Mesenchymal stem cell (in vitro differentiated cells and primary cell): ENCODE measurements at regions not wholly inside any gene's neighbourhood (a gene's known extent, or its start where the extent isn't known, plus 50 kb on each side); places are given as distances from the start of the nearest gene placed in this dataset.

Source experiments
- DNase-seq: peaks from one replicate; pipeline ENCODE4 v3.0.0-alpha.2; 2013
- H2AFZ ChIP-seq: one replicate; pipeline ENCODE4 v1.6.1; 2013; ENCODE audit warnings: low read depth, mild to moderate bottlenecking, control low read depth, inconsistent platforms, low read length, moderate library complexity
- H2AK5ac ChIP-seq: 2 replicates; pipeline ENCODE4 v1.6.1; 2013; ENCODE audit warnings: low read length, moderate library complexity, mild to moderate bottlenecking, inconsistent platforms; ENCODE audit not compliant: severe bottlenecking
- H2BK120ac ChIP-seq: one replicate; pipeline ENCODE4 v1.6.1; 2013; ENCODE audit warnings: low read depth, mild to moderate bottlenecking, inconsistent platforms, low read length, moderate library complexity
- H2BK12ac ChIP-seq, 2 experiments: one replicate each; pipeline ENCODE4 v1.6.1; 2013; ENCODE audit warnings: inconsistent platforms in 2 of 2, low read length in 2 of 2, mild to moderate bottlenecking in 2 of 2, moderate library complexity in 2 of 2, control low read depth in 1 of 2
- H2BK15ac ChIP-seq: one replicate; pipeline ENCODE4 v1.6.1; 2013; ENCODE audit warnings: mild to moderate bottlenecking, low read depth, inconsistent platforms; ENCODE audit not compliant: poor library complexity, severe bottlenecking
- H2BK5ac ChIP-seq: 2 replicates; pipeline ENCODE4 v1.6.1; 2013; ENCODE audit warnings: low read depth, mild to moderate bottlenecking, low read length, control low read depth, inconsistent platforms; ENCODE audit not compliant: poor library complexity, severe bottlenecking
- H3K14ac ChIP-seq, 2 experiments: one replicate each; pipeline ENCODE4 v1.6.1; 2013; ENCODE audit warnings: inconsistent platforms in 2 of 2, low read length in 2 of 2, control low read depth in 1 of 2, mild to moderate bottlenecking in 1 of 2, moderate library complexity in 1 of 2
- H3K18ac ChIP-seq, 2 experiments: one replicate each; pipeline ENCODE4 v1.6.1; 2013; ENCODE audit warnings: inconsistent platforms in 2 of 2, low read length in 2 of 2, control low read depth in 1 of 2, low read depth in 1 of 2, mild to moderate bottlenecking in 1 of 2
- H3K23ac ChIP-seq, 2 experiments: one replicate each; pipeline ENCODE4 v1.6.1; 2013; ENCODE audit warnings: inconsistent platforms in 2 of 2, low read length in 2 of 2, mild to moderate bottlenecking in 2 of 2, moderate library complexity in 2 of 2, control low read depth in 1 of 2
- H3K27ac ChIP-seq: 2 replicates; pipeline ENCODE4 v1.5.1; 2013; ENCODE audit warnings: mild to moderate bottlenecking, moderate library complexity, low read length, control low read depth, inconsistent platforms; ENCODE audit not compliant: poor library complexity, severe bottlenecking
- H3K27me3 ChIP-seq, 2 experiments: 2 replicates each; pipeline versions ENCODE4 v1.6.1 to v1.7.0; 2013; ENCODE audit warnings: low read length in 2 of 2, mild to moderate bottlenecking in 2 of 2, moderate library complexity in 2 of 2, control low read depth in 1 of 2, inconsistent platforms in 1 of 2; ENCODE audit not compliant: control insufficient read depth in 1 of 2, insufficient read depth in 1 of 2
- H3K36me3 ChIP-seq, 2 experiments: 2 replicates each; pipeline versions ENCODE4 v1.6.1 to v1.7.0; 2013; ENCODE audit warnings: low read length in 2 of 2, control low read depth in 1 of 2, inconsistent platforms in 1 of 2, low read depth in 1 of 2, mild to moderate bottlenecking in 1 of 2; ENCODE audit not compliant: insufficient read depth in 2 of 2, control insufficient read depth in 1 of 2
- H3K4ac ChIP-seq, 2 experiments: one replicate each; pipeline ENCODE4 v1.6.1; 2013; ENCODE audit warnings: inconsistent platforms in 2 of 2, low read length in 2 of 2, mild to moderate bottlenecking in 2 of 2, moderate library complexity in 2 of 2, control low read depth in 1 of 2, low read depth in 1 of 2
- H3K4me1 ChIP-seq: 2 replicates; pipeline ENCODE4 v1.6.1; 2013; ENCODE audit warnings: low read depth, low read length, control low read depth; ENCODE audit not compliant: control insufficient read depth, insufficient read depth
- H3K4me2 ChIP-seq: 2 replicates; pipeline ENCODE4 v1.6.1; 2013; ENCODE audit warnings: low read length, mild to moderate bottlenecking, inconsistent platforms; ENCODE audit not compliant: poor library complexity, severe bottlenecking
- H3K4me3 ChIP-seq, 2 experiments: 2 replicates each; pipeline versions ENCODE4 v1.5.1 to v1.7.0; 2013; ENCODE audit warnings: low read length in 2 of 2, mild to moderate bottlenecking in 2 of 2, control low read depth in 1 of 2, low read depth in 1 of 2; ENCODE audit not compliant: insufficient read depth in 1 of 2
- H3K79me1 ChIP-seq: replicated peaks from 2 replicates; pipeline ENCODE4 v1.6.1; 2013; ENCODE audit warnings: mild to moderate bottlenecking, control low read depth, low read length, inconsistent platforms; ENCODE audit not compliant: poor library complexity, severe bottlenecking
- H3K9ac ChIP-seq: 2 replicates; pipeline ENCODE4 v1.7.0; 2013; ENCODE audit warnings: mild to moderate bottlenecking, low read length, moderate library complexity
- H3K9me3 ChIP-seq: 2 replicates; pipeline ENCODE4 v1.7.0; 2013; ENCODE audit warnings: mild to moderate bottlenecking, low read length; ENCODE audit not compliant: control insufficient read depth
- H4K8ac ChIP-seq: one replicate; pipeline ENCODE4 v1.6.1; 2013; ENCODE audit warnings: inconsistent platforms, mild to moderate bottlenecking, low read length, moderate library complexity
- H4K91ac ChIP-seq: one replicate; pipeline ENCODE4 v1.6.1; 2013; ENCODE audit warnings: mild to moderate bottlenecking, low read length, inconsistent platforms
- WGBS: methylation state at CpG from one replicate; pipeline ENCODE4 v1.1.7; 2013; ENCODE audit warnings: mixed read lengths; 5-methylcytosine and 5-hydroxymethylcytosine counted together

GRCh38 chr16:75918109-75918508 is 191.8 kb upstream of the CPHXL start:
- H3K4ac ChIP-seq, result no peak overlapping the region
- no peak overlapping the region for H3K9ac ChIP-seq
- H2BK5ac ChIP-seq, result no peak overlapping the region
- no peaks in the 10 kb centered on the region for H3K4me1 ChIP-seq
- H2AFZ ChIP-seq, result no peak overlapping the region
- WGBS, result no CpG with 5 or more reads among the region's 1 CpG
- no peaks in the 10 kb centered on the region for H3K79me1 ChIP-seq
- H3K9me3 ChIP-seq, result no peaks in the 10 kb centered on the region
- no peak overlapping the region for H2AK5ac ChIP-seq
- H2BK120ac ChIP-seq, result no peak overlapping the region
- H3K4me2 ChIP-seq, result no peak overlapping the region
- no peak overlapping the region for H3K4me3 ChIP-seq
- H3K27ac ChIP-seq, result no peak overlapping the region
- no peak for DNase-seq
- no peak overlapping the region for H4K8ac ChIP-seq
- no peak overlapping the region for H2BK15ac ChIP-seq
- no peak overlapping the region for H3K14ac ChIP-seq
- no peak overlapping the region for H4K91ac ChIP-seq
- H2BK12ac ChIP-seq, result no peak overlapping the region
- H3K27me3 ChIP-seq, result no peaks in the 10 kb centered on the region
- no peak overlapping the region for H3K18ac ChIP-seq
- no peaks in the 10 kb centered on the region for H3K36me3 ChIP-seq
- H3K23ac ChIP-seq, result no peak overlapping the region

GRCh38 chr16:75919664-75920063 is 193.4 kb upstream of the CPHXL start:
- Histone ChIP-seq H3K79me1 (no peaks in the 10 kb centered on the region), H3K9me3 (no peaks in the 10 kb centered on the region), H3K4me2 (no peak overlapping the region), H3K14ac (no peak overlapping the region), H3K18ac (no peak overlapping the region), H3K27me3 (no peaks in the 10 kb centered on the region), H4K8ac (no peak overlapping the region), H3K23ac (no peak overlapping the region), H2BK15ac (no peak overlapping the region), H3K27ac (no peak overlapping the region), H2BK12ac (no peak overlapping the region), H2BK5ac (no peak overlapping the region), H2AFZ (no peak overlapping the region), H3K4me1 (no peaks in the 10 kb centered on the region), H2AK5ac (no peak overlapping the region), H2BK120ac (no peak overlapping the region), H3K36me3 (no peaks in the 10 kb centered on the region), H4K91ac (no peak overlapping the region), H3K4ac (no peak overlapping the region), H3K4me3 (no peak overlapping the region), H3K9ac (no peak overlapping the region)
- no peak for DNase-seq
- WGBS, result 84% methylated on average over 5 of the region's 5 CpGs

DNA sequence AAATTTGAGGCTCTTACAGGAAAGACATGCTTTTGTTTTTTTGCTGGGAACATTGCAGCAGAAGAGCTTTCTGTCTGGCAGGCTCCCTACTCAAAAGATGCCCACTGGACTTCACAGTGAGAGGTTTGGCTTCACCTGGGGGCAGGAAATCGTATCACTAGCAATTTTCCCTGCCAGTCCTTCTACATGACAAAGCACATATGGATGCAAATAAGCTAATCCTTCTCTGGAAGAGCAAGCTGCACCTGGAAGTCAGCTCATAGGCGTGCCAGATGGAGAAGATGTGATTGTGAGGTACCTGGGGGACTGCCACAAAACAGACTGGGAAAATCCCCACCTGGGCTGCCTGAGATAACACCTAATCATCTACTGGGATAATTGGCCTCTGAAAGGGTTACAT is 195.0 kb upstream of the CPHXL start:
- no peak for DNase-seq
- H3K9me3 ChIP-seq, result no peaks in the 10 kb centered on the region
- no peaks in the 10 kb centered on the region for H3K79me1 ChIP-seq
- H3K27me3 ChIP-seq, result no peaks in the 10 kb centered on the region
- H2BK12ac ChIP-seq, result no peak overlapping the region
- no peak overlapping the region for H2AK5ac ChIP-seq
- peak overlapping the region; percentile 49 for H4K8ac ChIP-seq
- H3K18ac ChIP-seq, result peak overlapping the region in 1 of 2 experiments; percentile 8
- no peak overlapping the region for H3K4me2 ChIP-seq
- no peak overlapping the region for H3K27ac ChIP-seq
- H2BK5ac ChIP-seq, result no peak overlapping the region
- no peaks in the 10 kb centered on the region for H3K4me1 ChIP-seq
- H2AFZ ChIP-seq, result no peak overlapping the region
- H3K36me3 ChIP-seq, result no peaks in the 10 kb centered on the region
- no peak overlapping the region for H3K14ac ChIP-seq
- H2BK15ac ChIP-seq, result no peak overlapping the region
- H3K23ac ChIP-seq, result no peak overlapping the region
- H3K9ac ChIP-seq, result no peak overlapping the region
- no peak overlapping the region for H4K91ac ChIP-seq
- H3K4ac ChIP-seq, result no peak overlapping the region
- WGBS, result 78% methylated on average over 2 of the region's 2 CpGs
- no peak overlapping the region for H2BK120ac ChIP-seq
- H3K4me3 ChIP-seq, result no peak overlapping the region

- H3K14ac ChIP-seq, result no peak overlapping the region
- no peak overlapping the region for H4K91ac ChIP-seq
- WGBS, result 86% methylated on average over 2 of the region's 3 CpGs
These were observed 196.0 kb upstream of the CPHXL start for GRCh38 chr16:75922250-75922649.

More at GRCh38 chr16:75922250-75922649, 196.0 kb upstream of the CPHXL start:
- no peak overlapping the region for H3K4ac ChIP-seq
- H2AK5ac ChIP-seq, result no peak overlapping the region
- H3K27me3 ChIP-seq, result no peaks in the 10 kb centered on the region
- no peak for DNase-seq
- H4K8ac ChIP-seq, result no peak overlapping the region
- H2BK5ac ChIP-seq, result no peak overlapping the region
- H3K9me3 ChIP-seq, result no peaks in the 10 kb centered on the region
- H2BK12ac ChIP-seq, result no peak overlapping the region
- no peak overlapping the region for H2BK15ac ChIP-seq
- H3K23ac ChIP-seq, result no peak overlapping the region
- H3K27ac ChIP-seq, result no peak overlapping the region
- H3K79me1 ChIP-seq, result no peaks in the 10 kb centered on the region
- no peak overlapping the region for H3K18ac ChIP-seq
- no peak overlapping the region for H2AFZ ChIP-seq
- no peak overlapping the region for H3K9ac ChIP-seq
- no peak overlapping the region for H2BK120ac ChIP-seq
- no peak overlapping the region for H3K4me3 ChIP-seq
- H3K4me1 ChIP-seq, result no peaks in the 10 kb centered on the region
- H3K4me2 ChIP-seq, result no peak overlapping the region
- no peaks in the 10 kb centered on the region for H3K36me3 ChIP-seq
